Esophagus muscularis mucosa (tissue), 4 donors: ENCODE measurements at regions not wholly inside any gene's neighbourhood (a gene's known extent, or its start where the extent isn't known, plus 50 kb on each side); places are given as distances from the start of the nearest gene placed in this dataset.

Experiments used
- CTCF ChIP-seq, 3 experiments: fragments of 200-600 bp in 2 of 3; fragments of 450-650 bp in 1 of 3; sonication (generic) in 2 of 3; IDR thresholded peaks; one replicate each; pipeline ENCODE4 v1.5.1; 2017 to 2019; ENCODE audit warnings: antibody characterized with exemption in 3 of 3, mild to moderate bottlenecking in 2 of 3, moderate library complexity in 1 of 3
- EP300 ChIP-seq: sonication (generic); formaldehyde crosslinking; IDR thresholded peaks from one replicate; pipeline ENCODE4 v1.6.1; 2017; ENCODE audit warnings: antibody characterized with exemption
- POLR2A ChIP-seq: fragments of 450-650 bp; IDR thresholded peaks from one replicate; pipeline ENCODE4 v1.6.1; 2017; ENCODE audit warnings: antibody characterized with exemption, moderate library complexity, mild to moderate bottlenecking, low read depth
- POLR2AphosphoS5 ChIP-seq, 2 donors: sonication (generic); formaldehyde crosslinking; IDR thresholded peaks; one replicate each; pipeline ENCODE4 v1.6.1; 2017; ENCODE audit warnings: antibody characterized with exemption in 2 of 2

GRCh38 chr2:16253291-16253690 lies 312.9 kb downstream of the MYCN start:
- TF ChIP-seq CTCF (IDR thresholded peaks at IDR 0.05): no peak
- TF ChIP-seq POLR2A: no peak
- TF ChIP-seq POLR2AphosphoS5 (IDR thresholded peaks at IDR 0.05): no peak
- no peak for TF ChIP-seq EP300
